Liver (tissue), 8 donors: ENCODE measurements at regions not wholly inside any gene's neighbourhood (a gene's known extent, or its start where the extent isn't known, plus 50 kb on each side); places are given as distances from the start of the nearest gene placed in this dataset.
"Not testable (repeated sequence)": the region's sequence is repeated elsewhere in the genome, so short reads cannot be mapped to it uniquely, and the experiment has no call there.

Experiments used
- DNase-seq: peaks from one replicate; pipeline ENCODE4 v3.0.0-alpha.2; 2017; ENCODE audit warnings: low spot score
- H3K27ac ChIP-seq, 2 donors: one replicate each; pipeline ENCODE4 v1.7.0; 2013; ENCODE audit warnings: inconsistent platforms in 2 of 2, low read length in 2 of 2, control low read depth in 1 of 2, low read depth in 1 of 2, mild to moderate bottlenecking in 1 of 2
- H3K27me3 ChIP-seq, 4 donors: one replicate each; pipeline versions ENCODE4 v1.6.1 to v1.7.0; 2013; ENCODE audit warnings: low read length in 3 of 4, inconsistent platforms in 1 of 4, mild to moderate bottlenecking in 1 of 4, moderate library complexity in 1 of 4; ENCODE audit not compliant: control insufficient read depth in 4 of 4, insufficient read depth in 4 of 4
- H3K36me3 ChIP-seq, 4 donors: one replicate each; pipeline versions ENCODE4 v1.6.1 to v1.7.0; 2013; ENCODE audit warnings: low read length in 3 of 4, mild to moderate bottlenecking in 3 of 4, low read depth in 1 of 4, moderate library complexity in 1 of 4; ENCODE audit not compliant: control insufficient read depth in 4 of 4, insufficient read depth in 3 of 4
- H3K4me1 ChIP-seq, 4 donors: one replicate each; pipeline versions ENCODE4 v1.6.1 to v1.7.0; 2013; ENCODE audit warnings: low read length in 3 of 4, mild to moderate bottlenecking in 3 of 4, moderate library complexity in 1 of 4; ENCODE audit not compliant: control insufficient read depth in 4 of 4, insufficient read depth in 4 of 4
- H3K4me3 ChIP-seq, 3 donors: one replicate each; pipeline versions ENCODE4 v1.6.1 to v1.7.0; 2013; ENCODE audit warnings: low read length in 3 of 3, control low read depth in 1 of 3, low read depth in 1 of 3, mild to moderate bottlenecking in 1 of 3
- H3K9ac ChIP-seq, 2 donors: one replicate each; pipeline ENCODE4 v1.7.0; 2013; ENCODE audit warnings: low read length in 2 of 2, mild to moderate bottlenecking in 2 of 2, moderate library complexity in 2 of 2, control low read depth in 1 of 2, low read depth in 1 of 2
- H3K9me3 ChIP-seq, 4 donors: one replicate each; pipeline versions ENCODE4 v1.6.1 to v1.7.0; 2013; ENCODE audit warnings: low read length in 3 of 4; ENCODE audit not compliant: control insufficient read depth in 4 of 4
- EGR1 ChIP-seq, 2 donors: IDR thresholded peaks; 2 replicates each; pipeline ENCODE4 v1.6.1; 2016 to 2018; ENCODE audit warnings: antibody characterized with exemption in 2 of 2, low read depth in 2 of 2
- FOXA1 ChIP-seq: IDR thresholded peaks from 2 replicates; pipeline ENCODE4 v1.6.1; 2016; ENCODE audit warnings: antibody characterized with exemption
- FOXA2 ChIP-seq: IDR thresholded peaks from 2 replicates; pipeline ENCODE4 v1.6.1; 2016; ENCODE audit warnings: antibody characterized with exemption
- HNF4A ChIP-seq, 2 donors: conservative IDR thresholded peaks; 2 replicates each; pipeline ENCODE4 v1.6.1; 2016; ENCODE audit warnings: antibody characterized with exemption in 2 of 2, mild to moderate bottlenecking in 2 of 2
- HNF4G ChIP-seq: IDR thresholded peaks from 2 replicates; pipeline ENCODE4 v1.6.1; 2016; ENCODE audit warnings: antibody characterized with exemption
- JUND ChIP-seq, 2 donors: IDR thresholded peaks; 2 replicates each; pipeline ENCODE4 v1.6.1; 2016; ENCODE audit warnings: antibody characterized with exemption in 2 of 2
- NR2F2 ChIP-seq: IDR thresholded peaks from 2 replicates; pipeline ENCODE4 v1.6.1; 2016; ENCODE audit warnings: antibody characterized with exemption
- RAD21 ChIP-seq, 2 donors: IDR thresholded peaks; 2 replicates each; pipeline ENCODE4 v1.6.1; 2016; ENCODE audit warnings: antibody characterized with exemption in 2 of 2, mild to moderate bottlenecking in 2 of 2
- RXRA ChIP-seq, 2 donors: IDR thresholded peaks; 2 replicates each; pipeline ENCODE4 v1.6.1; 2017 to 2018; ENCODE audit warnings: antibody characterized with exemption in 2 of 2, mild to moderate bottlenecking in 1 of 2
- SP1 ChIP-seq: IDR thresholded peaks from 2 replicates; pipeline ENCODE4 v1.6.1; 2018; ENCODE audit warnings: antibody characterized with exemption, mild to moderate bottlenecking
- TAF1 ChIP-seq: conservative IDR thresholded peaks from 2 replicates; pipeline ENCODE4 v1.6.1; 2016; ENCODE audit warnings: antibody characterized with exemption, mild to moderate bottlenecking
- YY1 ChIP-seq: IDR thresholded peaks from 2 replicates; pipeline ENCODE4 v1.6.1; 2016; ENCODE audit warnings: antibody characterized with exemption, mild to moderate bottlenecking
- WGBS: extraction: QIAGEN DNeasy Blood & Tissue Kit; methylation state at CpG from one replicate; pipeline ENCODE4 v1.1.7; 2013; 5-methylcytosine and 5-hydroxymethylcytosine counted together
- TF ChIP-seq, protein P1 (sequence below): fragments of 150-350 bp; IDR thresholded peaks from 2 replicates; pipeline ENCODE4 v1.5.1; 2017; ENCODE audit warnings: improper control_type of control experiment, low read depth, low read length; ENCODE audit not compliant: missing input control
- TF ChIP-seq, protein P2 (sequence below): IDR thresholded peaks from 2 replicates; pipeline ENCODE4 v1.6.1; 2016; ENCODE audit warnings: antibody characterized with exemption
- TF ChIP-seq, protein P3 (sequence below): IDR thresholded peaks from 2 replicates; pipeline ENCODE4 v1.6.1; 2016; ENCODE audit warnings: antibody characterized with exemption
- TF ChIP-seq, protein P4 (sequence below): IDR thresholded peaks from 2 replicates; pipeline ENCODE4 v1.6.1; 2016; ENCODE audit warnings: antibody characterized with exemption
- donor health status: healthy.
- donor health status: healthy.
- donor health status: healthy.
- donor health status: healthy.
- donor health status: healthy.

DNA sequence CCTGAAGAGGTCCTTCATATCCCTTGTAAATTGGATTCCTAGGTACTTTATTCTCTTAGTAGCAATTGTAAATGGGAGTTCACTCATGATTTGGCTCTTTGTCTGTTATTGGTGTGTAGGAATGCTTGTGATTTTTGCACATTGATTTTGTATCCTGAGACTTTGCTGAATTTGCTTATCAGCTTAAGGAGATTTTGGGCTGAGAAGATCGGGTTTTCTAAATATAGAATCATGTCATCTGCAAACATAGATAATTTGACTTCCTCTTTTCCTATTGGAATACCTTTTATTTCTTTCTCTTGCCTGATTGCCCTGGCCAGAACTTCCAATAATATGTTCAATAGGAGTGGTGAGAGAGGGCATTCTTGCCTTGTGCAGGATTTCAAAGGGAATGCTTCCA is 191.9 kb downstream of the PRELID2 start:
- not testable (repeated sequence) for H3K4me3 ChIP-seq, H3K36me3 ChIP-seq, H3K4me1 ChIP-seq, DNase-seq, H3K9ac ChIP-seq, H3K9me3 ChIP-seq, H3K27me3 ChIP-seq, H3K27ac ChIP-seq
- 58% methylated on average over 1 of the region's 1 CpG for WGBS

DNA sequence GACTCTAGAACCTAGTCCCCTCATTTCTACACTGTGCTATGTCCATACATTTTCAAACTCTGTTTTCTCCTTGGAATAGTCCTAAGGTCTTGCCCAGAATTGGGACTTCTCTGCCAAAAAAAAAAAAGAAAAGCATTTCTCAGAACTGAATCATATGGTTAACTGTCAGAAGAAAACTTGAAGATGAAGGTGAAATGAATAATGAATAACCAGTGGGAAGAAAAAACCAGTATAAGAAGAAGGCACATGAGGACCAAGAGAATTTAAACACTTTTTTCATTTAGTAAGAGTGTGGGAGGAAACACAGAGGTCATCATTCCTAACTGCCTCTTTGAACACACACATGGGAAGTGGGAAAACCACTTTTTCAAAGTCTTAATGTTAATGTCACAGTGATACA is 197.7 kb downstream of the PRELID2 start:
- H3K9me3 ChIP-seq, result no peaks in the 10 kb centered on the region
- H3K9ac ChIP-seq, result no peak overlapping the region
- H3K27me3 ChIP-seq, result no peaks in the 10 kb centered on the region
- no peak overlapping the region for H3K27ac ChIP-seq
- TF ChIP-seq, protein P1, sequence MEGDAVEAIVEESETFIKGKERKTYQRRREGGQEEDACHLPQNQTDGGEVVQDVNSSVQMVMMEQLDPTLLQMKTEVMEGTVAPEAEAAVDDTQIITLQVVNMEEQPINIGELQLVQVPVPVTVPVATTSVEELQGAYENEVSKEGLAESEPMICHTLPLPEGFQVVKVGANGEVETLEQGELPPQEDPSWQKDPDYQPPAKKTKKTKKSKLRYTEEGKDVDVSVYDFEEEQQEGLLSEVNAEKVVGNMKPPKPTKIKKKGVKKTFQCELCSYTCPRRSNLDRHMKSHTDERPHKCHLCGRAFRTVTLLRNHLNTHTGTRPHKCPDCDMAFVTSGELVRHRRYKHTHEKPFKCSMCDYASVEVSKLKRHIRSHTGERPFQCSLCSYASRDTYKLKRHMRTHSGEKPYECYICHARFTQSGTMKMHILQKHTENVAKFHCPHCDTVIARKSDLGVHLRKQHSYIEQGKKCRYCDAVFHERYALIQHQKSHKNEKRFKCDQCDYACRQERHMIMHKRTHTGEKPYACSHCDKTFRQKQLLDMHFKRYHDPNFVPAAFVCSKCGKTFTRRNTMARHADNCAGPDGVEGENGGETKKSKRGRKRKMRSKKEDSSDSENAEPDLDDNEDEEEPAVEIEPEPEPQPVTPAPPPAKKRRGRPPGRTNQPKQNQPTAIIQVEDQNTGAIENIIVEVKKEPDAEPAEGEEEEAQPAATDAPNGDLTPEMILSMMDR, result no peak
- no peaks in the 10 kb centered on the region for H3K36me3 ChIP-seq
- no peaks in the 10 kb centered on the region for H3K4me1 ChIP-seq
- no peak overlapping the region for H3K4me3 ChIP-seq
- no peak for DNase-seq

DNA sequence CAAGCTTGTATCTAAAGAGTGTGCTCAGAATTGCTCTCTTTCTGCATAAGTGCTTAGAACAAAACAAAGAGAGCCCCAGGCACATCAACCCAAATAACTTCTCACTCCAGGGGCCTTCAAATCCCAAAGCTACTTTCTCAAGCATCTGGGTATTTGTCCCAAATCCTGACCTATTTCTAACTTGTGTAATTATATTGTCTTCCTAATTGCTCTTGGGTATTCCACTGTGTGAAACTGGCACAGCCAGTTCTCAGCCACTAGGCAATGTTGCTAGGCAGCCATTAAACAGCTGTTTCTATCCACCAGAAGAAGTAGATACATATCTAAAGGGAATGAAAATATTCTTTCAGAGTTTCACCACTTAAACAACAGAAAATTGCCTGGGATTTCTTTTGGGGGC is 198.8 kb downstream of the PRELID2 start:
- no peak overlapping the region for H3K9ac ChIP-seq
- H3K27me3 ChIP-seq, result no peaks in the 10 kb centered on the region
- TF ChIP-seq YY1 (no peak), NR2F2 (no peak), SP1 (no peak), EGR1 (IDR thresholded peaks at IDR 0.05; ENCODE audit: low read depth in 2 of 2) (no peak), HNF4A (conservative IDR thresholded peaks at IDR 0.05) (no peak), RXRA (IDR thresholded peaks at IDR 0.05) (no peak), FOXA1 (no peak)
- TF ChIP-seq, protein P2, sequence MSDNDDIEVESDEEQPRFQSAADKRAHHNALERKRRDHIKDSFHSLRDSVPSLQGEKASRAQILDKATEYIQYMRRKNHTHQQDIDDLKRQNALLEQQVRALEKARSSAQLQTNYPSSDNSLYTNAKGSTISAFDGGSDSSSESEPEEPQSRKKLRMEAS, result no peak
- TF ChIP-seq, protein P3, sequence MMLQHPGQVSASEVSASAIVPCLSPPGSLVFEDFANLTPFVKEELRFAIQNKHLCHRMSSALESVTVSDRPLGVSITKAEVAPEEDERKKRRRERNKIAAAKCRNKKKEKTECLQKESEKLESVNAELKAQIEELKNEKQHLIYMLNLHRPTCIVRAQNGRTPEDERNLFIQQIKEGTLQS, result no peak
- TF ChIP-seq, protein P4, sequence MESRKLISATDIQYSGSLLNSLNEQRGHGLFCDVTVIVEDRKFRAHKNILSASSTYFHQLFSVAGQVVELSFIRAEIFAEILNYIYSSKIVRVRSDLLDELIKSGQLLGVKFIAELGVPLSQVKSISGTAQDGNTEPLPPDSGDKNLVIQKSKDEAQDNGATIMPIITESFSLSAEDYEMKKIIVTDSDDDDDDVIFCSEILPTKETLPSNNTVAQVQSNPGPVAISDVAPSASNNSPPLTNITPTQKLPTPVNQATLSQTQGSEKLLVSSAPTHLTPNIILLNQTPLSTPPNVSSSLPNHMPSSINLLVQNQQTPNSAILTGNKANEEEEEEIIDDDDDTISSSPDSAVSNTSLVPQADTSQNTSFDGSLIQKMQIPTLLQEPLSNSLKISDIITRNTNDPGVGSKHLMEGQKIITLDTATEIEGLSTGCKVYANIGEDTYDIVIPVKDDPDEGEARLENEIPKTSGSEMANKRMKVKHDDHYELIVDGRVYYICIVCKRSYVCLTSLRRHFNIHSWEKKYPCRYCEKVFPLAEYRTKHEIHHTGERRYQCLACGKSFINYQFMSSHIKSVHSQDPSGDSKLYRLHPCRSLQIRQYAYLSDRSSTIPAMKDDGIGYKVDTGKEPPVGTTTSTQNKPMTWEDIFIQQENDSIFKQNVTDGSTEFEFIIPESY, result no peak
- no peaks in the 10 kb centered on the region for H3K9me3 ChIP-seq
- no peak overlapping the region for H3K27ac ChIP-seq
- no peaks in the 10 kb centered on the region for H3K36me3 ChIP-seq
- no peak for DNase-seq
- H3K4me3 ChIP-seq, result no peak overlapping the region
- no peaks in the 10 kb centered on the region for H3K4me1 ChIP-seq

DNA sequence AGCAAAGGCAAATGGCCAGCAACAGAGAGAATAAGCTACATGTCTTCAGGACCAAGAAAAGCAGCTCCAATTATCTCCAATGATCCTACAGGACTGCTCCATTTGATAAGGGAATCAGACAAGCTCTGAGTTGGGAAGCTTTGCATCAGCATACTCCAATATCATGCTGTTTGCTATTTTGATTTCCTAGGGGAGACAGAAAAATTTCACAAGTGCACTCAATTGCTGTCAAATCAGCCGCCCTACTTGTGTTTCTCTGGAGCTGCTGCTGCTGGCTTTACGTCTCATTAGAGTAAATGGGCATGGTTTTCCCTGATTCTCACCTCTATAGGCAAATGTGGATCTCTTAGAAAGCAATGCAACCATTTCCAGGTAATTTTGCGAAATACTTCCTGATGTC is 201.7 kb downstream of the PRELID2 start:
- no peaks in the 10 kb centered on the region for H3K9me3 ChIP-seq
- DNase-seq, result no peak
- no peak overlapping the region for H3K27ac ChIP-seq
- no peak overlapping the region for H3K4me3 ChIP-seq
- H3K36me3 ChIP-seq, result no peaks in the 10 kb centered on the region
- H3K27me3 ChIP-seq, result no peaks in the 10 kb centered on the region
- no peaks in the 10 kb centered on the region for H3K4me1 ChIP-seq
- WGBS, result 93% methylated on average over 3 of the region's 3 CpGs
- no peak overlapping the region for H3K9ac ChIP-seq
- TF ChIP-seq SP1 (no peak), JUND (IDR thresholded peaks at IDR 0.05) (no peak), EGR1 (IDR thresholded peaks at IDR 0.05; ENCODE audit: low read depth in 2 of 2) (no peak), NR2F2 (no peak), FOXA2 (no peak), HNF4G (no peak), FOXA1 (no peak), RAD21 (IDR thresholded peaks at IDR 0.05) (no peak), HNF4A (conservative IDR thresholded peaks at IDR 0.05) (no peak), TAF1 (no peak)
- TF ChIP-seq, protein P4, result no peak
- TF ChIP-seq, protein P2, result no peak
- TF ChIP-seq, protein P1, result no peak
